ENCODE measurements at regions not wholly inside any gene's neighbourhood (a gene's known extent, or its start where the extent isn't known, plus 50 kb on each side); places are given as distances from the start of the nearest gene placed in this dataset.

DNA sequence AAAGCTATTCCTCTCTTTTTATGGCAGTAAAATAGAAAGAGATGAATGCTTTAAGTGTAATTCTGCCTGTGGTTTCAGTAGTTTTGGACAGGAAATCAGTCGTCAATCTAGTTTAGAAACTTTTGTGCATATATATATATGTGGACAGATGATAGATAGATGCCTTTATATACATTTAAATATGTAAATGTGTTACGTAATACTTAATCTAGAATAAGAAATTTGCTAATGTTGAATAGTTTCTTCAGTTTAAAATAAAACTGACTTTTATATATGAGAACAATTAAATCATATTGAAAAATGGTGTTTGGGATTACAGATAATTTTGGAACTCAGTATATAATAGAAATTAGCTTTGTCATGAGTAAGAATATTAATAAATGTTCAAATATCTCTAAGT lies 1165.7 kb upstream of the NCAM2 start:
- Histone ChIP-seq H3K4me1 (ENCODE audit: insufficient read depth, insufficient read length) (no peaks in the 10 kb centered on the region), H3K36me3 (ENCODE audit: insufficient read depth, insufficient read length, low read length) (no peaks in the 10 kb centered on the region), H3K27me3 (ENCODE audit: insufficient read depth, insufficient read length) (no peaks in the 10 kb centered on the region), H3K4me3 (ENCODE audit: insufficient read length, low read depth) (no peak overlapping the region), H3K9me3 (ENCODE audit: insufficient read depth, low read length) (no peaks in the 10 kb centered on the region), H3K9ac (ENCODE audit: insufficient read length, low read depth) (no peak overlapping the region)
- no peak for DNase-seq (ENCODE audit: low read depth, low spot score)
- TF ChIP-seq ZNF274 (IDR thresholded peaks at IDR 0.05; ENCODE audit: low read depth, low read length) (no peak), SUZ12 (IDR thresholded peaks at IDR 0.05; ENCODE audit: extremely low read depth, insufficient read depth, insufficient read length) (no peak), YY1 (IDR thresholded peaks at IDR 0.05; ENCODE audit: insufficient read depth, insufficient read length) (no peak)

DNA sequence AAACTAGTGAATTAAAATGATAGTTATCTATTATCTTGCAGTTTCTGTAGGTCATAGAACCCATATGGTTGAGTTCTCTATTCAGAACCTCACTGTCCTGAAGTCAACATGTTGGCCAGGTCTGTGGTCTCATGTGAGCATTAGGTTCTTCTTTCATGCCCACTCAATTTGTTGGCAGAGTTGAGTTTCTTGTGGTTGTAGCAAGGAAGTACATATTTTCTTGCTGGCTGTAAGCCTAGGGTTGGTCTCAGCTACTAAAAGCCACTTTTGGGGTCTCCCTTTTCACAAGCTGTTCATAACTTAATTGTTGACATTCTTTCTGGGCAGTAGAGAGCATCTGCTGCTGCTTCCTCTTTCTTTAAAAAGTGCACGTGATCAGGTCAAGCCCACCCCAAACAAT lies 1165.1 kb upstream of the NCAM2 start:
- no peak for DNase-seq (ENCODE audit: low read depth, low spot score)
- Histone ChIP-seq H3K4me1 (ENCODE audit: insufficient read depth, insufficient read length) (no peaks in the 10 kb centered on the region), H3K9me3 (ENCODE audit: insufficient read depth, low read length) (no peaks in the 10 kb centered on the region), H3K9ac (ENCODE audit: insufficient read length, low read depth) (no peak overlapping the region), H3K27me3 (ENCODE audit: insufficient read depth, insufficient read length) (no peaks in the 10 kb centered on the region), H3K4me3 (ENCODE audit: insufficient read length, low read depth) (no peak overlapping the region), H3K36me3 (ENCODE audit: insufficient read depth, insufficient read length, low read length) (no peaks in the 10 kb centered on the region)
- TF ChIP-seq ZNF274 (IDR thresholded peaks at IDR 0.05; ENCODE audit: low read depth, low read length): no peak
- no peak for TF ChIP-seq SUZ12 (IDR thresholded peaks at IDR 0.05; ENCODE audit: extremely low read depth, insufficient read depth, insufficient read length)
- TF ChIP-seq YY1 (IDR thresholded peaks at IDR 0.05; ENCODE audit: insufficient read depth, insufficient read length): no peak

DNA sequence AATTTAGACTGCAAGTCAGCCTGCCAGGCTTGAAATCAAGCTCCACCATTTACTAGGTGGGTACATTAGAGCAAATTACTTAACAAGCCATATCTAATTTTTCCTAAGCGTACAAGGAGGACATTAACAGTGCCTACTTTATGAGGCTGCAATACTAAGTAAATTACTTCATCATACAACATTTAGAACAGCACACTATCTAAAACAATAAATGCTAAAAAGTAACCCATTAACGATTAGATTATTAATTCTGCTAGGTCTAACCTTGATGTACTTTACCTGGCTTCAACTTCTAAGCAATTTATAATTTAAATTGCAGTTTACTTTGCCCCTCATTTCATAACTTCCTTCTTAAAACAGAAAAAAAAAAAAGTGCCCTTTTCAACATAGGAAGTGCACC lies 1155.6 kb upstream of the NCAM2 start:
- DNase-seq (ENCODE audit: low read depth, low spot score): no peak
- H3K9ac ChIP-seq (ENCODE audit: insufficient read length, low read depth): no peak overlapping the region
- H3K4me3 ChIP-seq (ENCODE audit: insufficient read length, low read depth): no peak overlapping the region
- H3K4me1 ChIP-seq (ENCODE audit: insufficient read depth, insufficient read length): no peaks in the 10 kb centered on the region
- H3K36me3 ChIP-seq (ENCODE audit: insufficient read depth, insufficient read length, low read length): no peaks in the 10 kb centered on the region
- TF ChIP-seq SUZ12 (IDR thresholded peaks at IDR 0.05; ENCODE audit: extremely low read depth, insufficient read depth, insufficient read length) (no peak), YY1 (IDR thresholded peaks at IDR 0.05; ENCODE audit: insufficient read depth, insufficient read length) (no peak), ZNF274 (IDR thresholded peaks at IDR 0.05; ENCODE audit: low read depth, low read length) (no peak)
- no peaks in the 10 kb centered on the region for H3K9me3 ChIP-seq (ENCODE audit: insufficient read depth, low read length)
- no peaks in the 10 kb centered on the region for H3K27me3 ChIP-seq (ENCODE audit: insufficient read depth, insufficient read length)

GRCh38 chr21:19844334-19844733 lies 1153.9 kb upstream of the NCAM2 start:
- TF ChIP-seq ZNF274 (IDR thresholded peaks at IDR 0.05; ENCODE audit: low read depth, low read length) (no peak), YY1 (IDR thresholded peaks at IDR 0.05; ENCODE audit: insufficient read depth, insufficient read length) (no peak), SUZ12 (IDR thresholded peaks at IDR 0.05; ENCODE audit: extremely low read depth, insufficient read depth, insufficient read length) (no peak)
- no peak for DNase-seq (ENCODE audit: low read depth, low spot score)
- no peaks in the 10 kb centered on the region for H3K27me3 ChIP-seq (ENCODE audit: insufficient read depth, insufficient read length)
- no peaks in the 10 kb centered on the region for H3K36me3 ChIP-seq (ENCODE audit: insufficient read depth, insufficient read length, low read length)
- H3K4me3 ChIP-seq (ENCODE audit: insufficient read length, low read depth): no peak overlapping the region
- H3K9me3 ChIP-seq (ENCODE audit: insufficient read depth, low read length): no peaks in the 10 kb centered on the region
- H3K4me1 ChIP-seq (ENCODE audit: insufficient read depth, insufficient read length): no peaks in the 10 kb centered on the region
- no peak overlapping the region for H3K9ac ChIP-seq (ENCODE audit: insufficient read length, low read depth)

GRCh38 chr21:19850157-19850556 lies 1148.1 kb upstream of the NCAM2 start:
- Histone ChIP-seq H3K4me3 (ENCODE audit: insufficient read length, low read depth) (no peak overlapping the region), H3K9me3 (ENCODE audit: insufficient read depth, low read length) (no peaks in the 10 kb centered on the region), H3K9ac (ENCODE audit: insufficient read length, low read depth) (no peak overlapping the region), H3K4me1 (ENCODE audit: insufficient read depth, insufficient read length) (no peaks in the 10 kb centered on the region), H3K27me3 (ENCODE audit: insufficient read depth, insufficient read length) (no peaks in the 10 kb centered on the region), H3K36me3 (ENCODE audit: insufficient read depth, insufficient read length, low read length) (no peaks in the 10 kb centered on the region)
- TF ChIP-seq ZNF274 (IDR thresholded peaks at IDR 0.05; ENCODE audit: low read depth, low read length) (no peak), YY1 (IDR thresholded peaks at IDR 0.05; ENCODE audit: insufficient read depth, insufficient read length) (no peak), SUZ12 (IDR thresholded peaks at IDR 0.05; ENCODE audit: extremely low read depth, insufficient read depth, insufficient read length) (no peak)
- DNase-seq (ENCODE audit: low read depth, low spot score): no peak

DNA sequence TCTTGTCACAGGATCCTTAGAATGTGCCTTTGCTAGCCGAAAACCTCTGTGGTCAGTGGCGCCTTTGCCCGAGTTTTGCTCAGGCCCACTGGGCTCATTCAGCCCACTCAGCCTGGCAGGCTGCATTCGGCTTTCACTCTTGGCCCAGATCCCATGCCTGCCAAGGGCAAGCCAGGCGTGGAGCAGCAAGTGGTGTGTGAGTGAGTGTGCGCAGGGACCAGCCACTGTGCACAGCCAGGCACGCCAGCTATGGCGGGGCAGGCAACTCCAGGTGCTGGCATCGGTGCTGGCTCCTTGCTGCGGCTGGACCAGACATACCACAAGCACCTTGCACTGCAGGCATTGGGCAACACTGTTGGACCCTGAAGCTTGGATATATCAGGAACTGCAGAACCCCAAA lies 1145.1 kb upstream of the NCAM2 start:
- H3K4me3 ChIP-seq (ENCODE audit: insufficient read length, low read depth): no peak overlapping the region
- DNase-seq (ENCODE audit: low read depth, low spot score): no peak

DNA sequence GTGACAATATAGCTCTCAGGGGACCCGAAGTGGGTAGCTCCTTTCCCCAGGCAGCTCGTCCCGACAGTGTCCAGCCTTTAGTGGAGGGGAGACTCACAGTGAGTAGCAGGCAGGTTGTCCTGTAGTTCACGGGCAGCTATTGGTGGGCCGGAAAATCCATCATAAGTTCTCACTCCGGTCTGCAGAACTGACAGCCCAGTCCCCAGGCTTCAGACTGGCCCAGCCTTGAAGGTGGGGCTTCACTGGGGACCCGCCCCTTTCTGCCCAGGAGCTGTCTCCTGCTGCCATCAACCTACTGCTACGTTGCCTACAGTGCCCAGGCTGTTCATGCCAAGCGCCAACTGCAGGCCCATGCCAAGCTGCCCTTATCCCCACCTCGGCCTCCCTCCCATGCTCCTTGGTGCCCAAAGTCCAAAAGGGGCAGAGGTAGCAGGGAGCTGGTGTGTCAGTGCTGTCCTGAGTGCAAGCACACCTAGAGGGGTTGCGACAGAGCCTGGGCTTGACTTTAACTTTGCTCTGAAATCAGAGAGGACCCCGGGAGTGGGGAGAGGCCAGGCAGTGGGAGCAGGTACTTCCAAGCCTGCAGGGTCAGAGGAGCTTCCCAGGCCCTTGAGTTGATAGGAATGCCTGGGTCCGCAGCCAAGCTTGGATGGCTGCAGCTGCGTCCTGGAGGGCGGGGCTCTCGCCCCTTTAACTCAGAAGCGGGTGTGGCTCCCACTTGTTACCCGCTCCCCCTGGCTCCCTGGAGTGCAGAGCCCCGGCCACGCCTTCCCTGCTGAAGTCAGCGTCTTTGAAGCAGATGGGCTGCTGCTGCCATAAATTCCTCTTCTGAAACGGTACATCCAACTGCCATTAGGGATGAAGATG lies 1144.3 kb upstream of the NCAM2 start:
- no peak for TF ChIP-seq YY1 (IDR thresholded peaks at IDR 0.05; ENCODE audit: insufficient read depth, insufficient read length)
- DNase-seq (ENCODE audit: low read depth, low spot score): no peak
- Histone ChIP-seq H3K27me3 (ENCODE audit: insufficient read depth, insufficient read length) (no peaks in the 10 kb centered on the region), H3K4me3 (ENCODE audit: insufficient read length, low read depth) (no peak overlapping the region), H3K36me3 (ENCODE audit: insufficient read depth, insufficient read length, low read length) (no peaks in the 10 kb centered on the region), H3K4me1 (ENCODE audit: insufficient read depth, insufficient read length) (no peaks in the 10 kb centered on the region), H3K9me3 (ENCODE audit: insufficient read depth, low read length) (no peaks in the 10 kb centered on the region), H3K9ac (ENCODE audit: insufficient read length, low read depth) (no peak overlapping the region)

More for the DNA sequence above, 1145.1 kb upstream of the NCAM2 start:
- H3K4me1 ChIP-seq (ENCODE audit: insufficient read depth, insufficient read length): no peaks in the 10 kb centered on the region
- TF ChIP-seq YY1 (IDR thresholded peaks at IDR 0.05; ENCODE audit: insufficient read depth, insufficient read length) (no peak), SUZ12 (IDR thresholded peaks at IDR 0.05; ENCODE audit: extremely low read depth, insufficient read depth, insufficient read length) (no peak), ZNF274 (IDR thresholded peaks at IDR 0.05; ENCODE audit: low read depth, low read length) (no peak)
- no peaks in the 10 kb centered on the region for H3K27me3 ChIP-seq (ENCODE audit: insufficient read depth, insufficient read length)
- no peaks in the 10 kb centered on the region for H3K9me3 ChIP-seq (ENCODE audit: insufficient read depth, low read length)
- no peak overlapping the region for H3K9ac ChIP-seq (ENCODE audit: insufficient read length, low read depth)
- H3K36me3 ChIP-seq (ENCODE audit: insufficient read depth, insufficient read length, low read length): no peaks in the 10 kb centered on the region

Data from NT2/D1 (cell line).